ENCODE measurements at regions not wholly inside any gene's neighbourhood (a gene's known extent, or its start where the extent isn't known, plus 50 kb on each side); places are given as distances from the start of the nearest gene placed in this dataset.

- DNase-seq (ENCODE audit: low read depth, low spot score), result no peak
- in situ Hi-C loops (cut with HindIII; ENCODE audit: low pct_unique_long_range_greater_than_20kb, low sequenced_read_pairs), result no loop called here
Observed at GRCh38 chr12:42853370-42854140, 264.0 kb upstream of the PRICKLE1 start.

GRCh38 chr12:42846782-42847181 is 257.2 kb upstream of the PRICKLE1 start:
- in situ Hi-C loops (cut with HindIII; ENCODE audit: low pct_unique_long_range_greater_than_20kb, low sequenced_read_pairs), result no loop called here
- no peak for DNase-seq (ENCODE audit: low read depth, low spot score)

- in situ Hi-C loops (cut with HindIII; ENCODE audit: low pct_unique_long_range_greater_than_20kb, low sequenced_read_pairs), result no loop called here
- DNase-seq (ENCODE audit: low read depth, low spot score), result no peak
Observed at GRCh38 chr12:42834062-42834461, 244.5 kb upstream of the PRICKLE1 start.

GRCh38 chr12:42828836-42829235 is 239.3 kb upstream of the PRICKLE1 start:
- no peak for DNase-seq (ENCODE audit: low read depth, low spot score)
- in situ Hi-C loops (cut with HindIII; ENCODE audit: low pct_unique_long_range_greater_than_20kb, low sequenced_read_pairs), result no loop called here

GRCh38 chr12:42824327-42824726 is 234.8 kb upstream of the PRICKLE1 start:
- in situ Hi-C loops (cut with HindIII; ENCODE audit: low pct_unique_long_range_greater_than_20kb, low sequenced_read_pairs), result no loop called here
- no peak for DNase-seq (ENCODE audit: low read depth, low spot score)

GRCh38 chr12:42823679-42824078 is 234.1 kb upstream of the PRICKLE1 start:
- DNase-seq (ENCODE audit: low read depth, low spot score), result no peak
- in situ Hi-C loops (cut with HindIII; ENCODE audit: low pct_unique_long_range_greater_than_20kb, low sequenced_read_pairs), result no loop called here

GRCh38 chr12:42819846-42820245 is 230.3 kb upstream of the PRICKLE1 start:
- in situ Hi-C loops (cut with HindIII; ENCODE audit: low pct_unique_long_range_greater_than_20kb, low sequenced_read_pairs), result no loop called here
- DNase-seq (ENCODE audit: low read depth, low spot score), result no peak

GRCh38 chr12:42815068-42815467 is 225.5 kb upstream of the PRICKLE1 start:
- DNase-seq (ENCODE audit: low read depth, low spot score), result peak; percentile 85
- in situ Hi-C loops (cut with HindIII; ENCODE audit: low pct_unique_long_range_greater_than_20kb, low sequenced_read_pairs), result no loop called here

GRCh38 chr12:42812871-42813270 is 223.3 kb upstream of the PRICKLE1 start:
- DNase-seq (ENCODE audit: low read depth, low spot score), result no peak
- in situ Hi-C loops (cut with HindIII; ENCODE audit: low pct_unique_long_range_greater_than_20kb, low sequenced_read_pairs), result no loop called here

- DNase-seq (ENCODE audit: low read depth, low spot score), result no peak
- in situ Hi-C loops (cut with HindIII; ENCODE audit: low pct_unique_long_range_greater_than_20kb, low sequenced_read_pairs), result no loop called here
Observed at GRCh38 chr12:42812086-42812485, 222.5 kb upstream of the PRICKLE1 start.

GRCh38 chr12:42810006-42810405 is 220.5 kb upstream of the PRICKLE1 start:
- in situ Hi-C loops (cut with HindIII; ENCODE audit: low pct_unique_long_range_greater_than_20kb, low sequenced_read_pairs), result no loop called here
- DNase-seq (ENCODE audit: low read depth, low spot score), result no peak

GRCh38 chr12:42809226-42809625 is 219.7 kb upstream of the PRICKLE1 start:
- DNase-seq (ENCODE audit: low read depth, low spot score), result no peak
- in situ Hi-C loops (cut with HindIII; ENCODE audit: low pct_unique_long_range_greater_than_20kb, low sequenced_read_pairs), result no loop called here

GRCh38 chr12:42807766-42808165 is 218.2 kb upstream of the PRICKLE1 start:
- peak; percentile 89 for DNase-seq (ENCODE audit: low read depth, low spot score)
- in situ Hi-C loops (cut with HindIII; ENCODE audit: low pct_unique_long_range_greater_than_20kb, low sequenced_read_pairs), result no loop called here

- no peak for DNase-seq (ENCODE audit: low read depth, low spot score)
- in situ Hi-C loops (cut with HindIII; ENCODE audit: low pct_unique_long_range_greater_than_20kb, low sequenced_read_pairs), result no loop called here
Observed at GRCh38 chr12:42807251-42807650, 217.7 kb upstream of the PRICKLE1 start.

- peak; percentile 15 for DNase-seq (ENCODE audit: low read depth, low spot score)
Observed at GRCh38 chr12:42804928-42805327, 215.4 kb upstream of the PRICKLE1 start.

GRCh38 chr12:42802785-42803189 is 213.2 kb upstream of the PRICKLE1 start:
- in situ Hi-C loops (cut with HindIII; ENCODE audit: low pct_unique_long_range_greater_than_20kb, low sequenced_read_pairs), result no loop called here

More at GRCh38 chr12:42804928-42805327, 215.4 kb upstream of the PRICKLE1 start:
- in situ Hi-C loops (cut with HindIII; ENCODE audit: low pct_unique_long_range_greater_than_20kb, low sequenced_read_pairs), result no loop called here

GRCh38 chr12:42801271-42801670 is 211.7 kb upstream of the PRICKLE1 start:
- in situ Hi-C loops (cut with HindIII; ENCODE audit: low pct_unique_long_range_greater_than_20kb, low sequenced_read_pairs), result no loop called here

More at GRCh38 chr12:42802785-42803189, 213.2 kb upstream of the PRICKLE1 start:
- no peak for DNase-seq (ENCODE audit: low read depth, low spot score)

GRCh38 chr12:42799966-42800365 is 210.4 kb upstream of the PRICKLE1 start:
- DNase-seq (ENCODE audit: low read depth, low spot score), result no peak
- in situ Hi-C loops (cut with HindIII; ENCODE audit: low pct_unique_long_range_greater_than_20kb, low sequenced_read_pairs), result no loop called here

More at GRCh38 chr12:42801271-42801670, 211.7 kb upstream of the PRICKLE1 start:
- DNase-seq (ENCODE audit: low read depth, low spot score), result no peak

- in situ Hi-C loops (cut with HindIII; ENCODE audit: low pct_unique_long_range_greater_than_20kb, low sequenced_read_pairs), result no loop called here
- DNase-seq (ENCODE audit: low read depth, low spot score), result no peak
Observed at GRCh38 chr12:42798811-42799438, 209.4 kb upstream of the PRICKLE1 start.
